ENCODE measurements at regions not wholly inside any gene's neighbourhood (a gene's known extent, or its start where the extent isn't known, plus 50 kb on each side); places are given as distances from the start of the nearest gene placed in this dataset.

DNA sequence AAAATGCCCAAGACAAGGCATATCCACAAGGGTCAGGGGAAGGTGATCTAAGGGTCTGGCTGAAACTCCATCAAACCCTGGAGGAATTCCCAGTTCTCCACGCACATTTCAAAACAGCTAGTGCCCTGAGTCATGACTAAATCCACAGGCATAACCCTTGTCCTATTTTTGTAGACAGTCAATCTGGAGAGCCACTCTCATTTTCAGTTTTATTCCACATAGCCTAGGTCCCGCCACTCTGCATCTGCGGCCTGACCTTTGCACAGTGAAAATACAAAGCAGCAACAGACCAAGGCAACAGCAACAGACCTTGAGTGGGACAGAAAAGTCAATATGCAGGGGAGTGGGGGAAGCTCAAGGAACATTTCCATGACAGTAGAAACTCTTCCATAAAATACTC lies 201.4 kb upstream of the NPVF start:
- no peaks in the 10 kb centered on the region for H3K9me3 Mint-ChIP-seq
- H3K36me3 Mint-ChIP-seq (ENCODE audit: low read depth), result no peaks in the 10 kb centered on the region
- DNase-seq (ENCODE audit: low spot score), result no peak
- H3K27ac Mint-ChIP-seq, result no peak overlapping the region
- peaks cover 8% of the 10 kb centered on the region for H3K27me3 Mint-ChIP-seq (ENCODE audit: insufficient read depth)
- no peaks in the 10 kb centered on the region for H3K4me1 Mint-ChIP-seq (ENCODE audit: low read depth)
- no peak overlapping the region for H3K4me3 Mint-ChIP-seq
- intact Hi-C loops (cut with micrococcal nuclease), result no loop called here

DNA sequence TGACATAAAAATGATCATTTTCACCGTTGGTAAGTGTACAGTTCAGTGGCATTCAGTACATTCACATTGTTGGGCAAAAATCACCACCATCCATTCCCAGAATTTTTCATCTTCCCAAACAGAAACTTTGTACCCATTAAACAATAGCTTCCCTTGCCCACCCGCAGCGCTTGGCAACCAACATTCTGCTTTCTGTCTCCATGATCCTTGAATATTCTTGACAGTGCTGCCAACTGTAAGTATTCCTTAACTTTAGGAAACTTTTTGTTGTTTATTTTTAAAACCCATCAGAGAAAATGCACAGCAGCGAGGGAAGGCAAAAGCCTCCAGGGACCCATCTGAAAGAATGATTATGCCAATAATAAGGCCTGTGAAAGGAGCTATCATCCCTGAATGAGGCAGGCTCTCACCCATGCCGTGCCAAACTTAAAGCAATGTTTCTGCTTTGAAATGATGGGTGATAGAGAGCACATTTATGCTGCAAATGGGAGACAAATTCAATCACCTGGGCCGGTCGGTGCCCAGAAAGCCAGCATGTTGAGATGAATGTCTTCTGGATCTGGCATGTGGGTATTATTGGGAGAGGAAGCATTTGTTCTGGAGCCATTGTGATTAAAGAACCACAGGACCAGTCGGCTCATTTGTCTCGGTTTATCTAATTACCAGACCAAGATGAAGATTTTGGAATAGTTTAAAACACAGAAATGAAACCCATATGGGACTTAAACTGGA lies 202.1 kb upstream of the NPVF start:
- peaks cover 8% of the 10 kb centered on the region for H3K27me3 Mint-ChIP-seq (ENCODE audit: insufficient read depth)
- no peaks in the 10 kb centered on the region for H3K4me1 Mint-ChIP-seq (ENCODE audit: low read depth)
- no peak overlapping the region for H3K27ac Mint-ChIP-seq
- intact Hi-C loops (cut with micrococcal nuclease), result no loop called here
- H3K9me3 Mint-ChIP-seq, result no peaks in the 10 kb centered on the region
- DNase-seq (ENCODE audit: low spot score), result no peak
- no peak overlapping the region for H3K4me3 Mint-ChIP-seq
- H3K36me3 Mint-ChIP-seq (ENCODE audit: low read depth), result no peaks in the 10 kb centered on the region

DNA sequence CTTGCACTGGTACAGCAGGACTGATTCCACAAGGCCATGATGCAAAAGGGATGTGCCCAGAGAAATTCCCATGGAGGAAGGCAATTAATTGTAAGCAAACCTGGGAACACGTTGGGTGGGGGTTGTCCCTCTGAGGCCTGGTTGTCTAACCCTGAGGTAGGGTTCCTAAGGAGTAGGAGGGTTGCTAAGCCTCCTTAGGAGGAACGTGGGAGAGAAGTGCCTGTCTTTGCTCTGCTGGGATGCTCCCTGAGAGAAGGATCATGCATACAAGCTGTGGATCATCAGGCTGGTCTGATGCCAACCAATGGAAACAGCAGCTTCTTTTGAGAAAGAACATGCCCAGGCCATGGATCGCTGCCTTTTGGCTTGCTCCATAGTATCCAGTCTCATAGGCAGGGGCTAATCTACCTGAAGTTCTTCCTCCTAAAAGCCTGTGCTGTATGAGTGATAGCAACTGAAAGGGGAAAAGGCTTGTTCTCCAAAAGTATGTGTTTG lies 203.7 kb upstream of the NPVF start:
- no peak overlapping the region for H3K4me3 Mint-ChIP-seq
- no peaks in the 10 kb centered on the region for H3K9me3 Mint-ChIP-seq
- no peaks in the 10 kb centered on the region for H3K36me3 Mint-ChIP-seq (ENCODE audit: low read depth)
- H3K4me1 Mint-ChIP-seq (ENCODE audit: low read depth), result no peaks in the 10 kb centered on the region
- no peak for DNase-seq (ENCODE audit: low spot score)
- peaks cover 8% of the 10 kb centered on the region for H3K27me3 Mint-ChIP-seq (ENCODE audit: insufficient read depth)
- intact Hi-C loops (cut with micrococcal nuclease), result no loop called here
- no peak overlapping the region for H3K27ac Mint-ChIP-seq

DNA sequence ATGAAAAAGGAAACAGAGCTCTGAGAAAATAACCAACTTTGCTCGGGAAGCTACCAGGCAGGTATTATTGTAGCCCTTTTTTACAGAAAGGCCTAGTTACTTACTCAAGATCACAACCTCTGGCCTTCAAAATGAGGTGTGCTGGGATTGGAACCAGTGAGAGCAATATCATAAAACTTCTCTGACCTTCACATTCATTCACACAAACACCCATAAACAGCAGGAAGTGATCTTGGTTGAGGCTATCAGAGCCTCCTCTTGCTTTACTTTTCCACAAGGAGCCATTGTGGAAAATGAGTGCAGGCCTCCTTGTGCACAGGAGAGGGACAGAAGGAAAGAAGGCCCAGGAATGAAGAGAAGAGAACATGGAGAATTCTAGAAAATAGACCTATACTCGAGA lies 204.5 kb upstream of the NPVF start:
- Mint-ChIP-seq H3K27ac (no peak overlapping the region), H3K4me3 (no peak overlapping the region), H3K9me3 (no peaks in the 10 kb centered on the region), H3K36me3 (ENCODE audit: low read depth) (no peaks in the 10 kb centered on the region), H3K27me3 (ENCODE audit: insufficient read depth) (peaks cover 8% of the 10 kb centered on the region), H3K4me1 (ENCODE audit: low read depth) (no peaks in the 10 kb centered on the region)
- intact Hi-C loops (cut with micrococcal nuclease), result no loop called here
- DNase-seq (ENCODE audit: low spot score), result no peak

DNA sequence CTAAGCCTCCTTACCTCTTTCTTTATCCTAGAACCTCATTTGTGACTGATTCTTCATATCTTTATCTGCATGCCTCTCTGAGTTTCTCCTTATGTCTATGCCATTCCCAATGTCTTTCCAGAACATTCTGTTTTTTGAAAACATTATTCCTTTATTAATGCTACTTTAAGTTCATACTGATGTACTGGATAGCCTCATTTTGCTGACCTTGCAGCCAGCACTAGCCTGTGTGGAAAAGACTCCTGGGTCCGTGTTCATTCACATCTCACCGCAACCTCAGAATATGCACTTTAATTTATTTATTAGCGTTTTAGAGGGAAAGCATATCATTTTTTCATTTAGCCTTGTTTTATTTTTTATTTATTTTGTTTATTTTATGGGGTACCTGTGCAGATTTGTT lies 208.1 kb upstream of the NPVF start:
- Mint-ChIP-seq H3K27me3 (ENCODE audit: insufficient read depth) (peaks cover 4% of the 10 kb centered on the region), H3K9me3 (peaks cover 9% of the 10 kb centered on the region), H3K4me1 (ENCODE audit: low read depth) (no peaks in the 10 kb centered on the region), H3K4me3 (no peak overlapping the region), H3K27ac (no peak overlapping the region), H3K36me3 (ENCODE audit: low read depth) (no peaks in the 10 kb centered on the region)
- intact Hi-C loops (cut with micrococcal nuclease), result no loop called here
- no peak for DNase-seq (ENCODE audit: low spot score)

DNA sequence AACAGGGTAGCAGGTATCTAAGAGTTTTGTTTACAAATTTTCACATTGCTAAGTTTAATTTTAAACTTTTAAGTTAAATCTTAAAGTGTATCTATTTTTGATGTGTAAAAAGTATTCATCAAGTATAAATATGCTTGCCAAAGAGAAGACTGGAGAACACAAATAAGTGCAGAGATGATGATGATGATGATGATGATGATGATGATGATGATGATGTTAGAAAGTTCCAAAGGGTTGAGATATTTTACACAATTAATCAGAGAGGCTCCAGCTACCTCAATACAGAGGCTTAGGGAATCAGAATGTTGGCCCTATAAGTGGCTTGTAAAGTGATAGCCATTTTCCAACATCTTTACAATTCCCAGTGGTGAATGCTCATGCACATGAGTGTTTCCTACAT lies 209.0 kb upstream of the NPVF start:
- intact Hi-C loops (cut with micrococcal nuclease), result no loop called here
- no peak overlapping the region for H3K4me3 Mint-ChIP-seq
- H3K4me1 Mint-ChIP-seq (ENCODE audit: low read depth), result no peaks in the 10 kb centered on the region
- no peaks in the 10 kb centered on the region for H3K36me3 Mint-ChIP-seq (ENCODE audit: low read depth)
- no peak for DNase-seq (ENCODE audit: low spot score)
- peaks cover 15% of the 10 kb centered on the region for H3K9me3 Mint-ChIP-seq
- H3K27me3 Mint-ChIP-seq (ENCODE audit: insufficient read depth), result peaks cover 2% of the 10 kb centered on the region
- no peak overlapping the region for H3K27ac Mint-ChIP-seq

DNA sequence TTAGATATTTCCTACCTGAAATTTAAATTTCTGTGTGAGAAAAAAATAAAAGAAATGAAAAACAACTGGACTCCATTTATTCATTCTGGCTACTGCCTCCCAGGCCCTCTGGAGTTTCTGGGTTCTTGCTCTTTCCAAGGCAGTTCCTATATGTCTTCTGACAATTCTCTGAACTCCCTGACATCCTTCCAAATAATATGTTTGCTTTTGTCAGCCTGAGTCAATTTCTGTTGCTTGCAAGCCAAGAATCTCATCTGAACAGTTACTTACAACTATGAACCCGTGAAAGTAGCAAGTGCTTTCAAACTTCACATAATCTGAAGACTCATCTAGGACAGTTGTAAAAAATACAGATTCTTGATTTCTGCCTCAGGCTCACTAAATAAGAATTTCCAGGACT lies 216.7 kb upstream of the NPVF start:
- intact Hi-C loops (cut with micrococcal nuclease), result no loop called here
- H3K4me3 Mint-ChIP-seq, result no peak overlapping the region
- no peaks in the 10 kb centered on the region for H3K4me1 Mint-ChIP-seq (ENCODE audit: low read depth)

DNA sequence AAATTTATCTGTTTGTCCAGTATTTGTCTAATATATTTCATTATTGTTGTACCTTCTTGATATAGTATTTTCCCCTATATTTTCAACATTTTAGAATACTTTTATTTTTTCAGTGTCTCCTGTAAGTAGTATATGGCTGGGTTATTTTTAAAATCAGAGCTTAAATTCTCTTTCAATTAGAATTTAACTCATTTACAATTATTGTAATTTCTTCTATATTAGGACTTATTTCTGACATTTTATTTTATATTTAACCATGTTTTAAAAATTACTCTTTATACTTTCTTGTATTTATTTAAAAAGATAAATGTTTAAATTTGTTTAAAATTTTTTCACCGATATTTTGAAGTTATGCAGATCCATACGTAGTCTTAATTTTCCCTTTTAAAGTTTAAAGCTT lies 220.0 kb upstream of the NPVF start:
- Mint-ChIP-seq H3K36me3 (ENCODE audit: low read depth) (no peaks in the 10 kb centered on the region), H3K4me1 (ENCODE audit: low read depth) (no peaks in the 10 kb centered on the region), H3K4me3 (no peak overlapping the region), H3K9me3 (peaks cover 2% of the 10 kb centered on the region), H3K27me3 (ENCODE audit: insufficient read depth) (no peaks in the 10 kb centered on the region), H3K27ac (no peak overlapping the region)
- DNase-seq (ENCODE audit: low spot score), result no peak
- intact Hi-C loops (cut with micrococcal nuclease), result no loop called here

More for the DNA sequence above, 216.7 kb upstream of the NPVF start:
- Mint-ChIP-seq H3K36me3 (ENCODE audit: low read depth) (no peaks in the 10 kb centered on the region), H3K9me3 (peaks cover 24% of the 10 kb centered on the region), H3K27me3 (ENCODE audit: insufficient read depth) (peaks cover 2% of the 10 kb centered on the region), H3K27ac (no peak overlapping the region)
- no peak for DNase-seq (ENCODE audit: low spot score)

DNA sequence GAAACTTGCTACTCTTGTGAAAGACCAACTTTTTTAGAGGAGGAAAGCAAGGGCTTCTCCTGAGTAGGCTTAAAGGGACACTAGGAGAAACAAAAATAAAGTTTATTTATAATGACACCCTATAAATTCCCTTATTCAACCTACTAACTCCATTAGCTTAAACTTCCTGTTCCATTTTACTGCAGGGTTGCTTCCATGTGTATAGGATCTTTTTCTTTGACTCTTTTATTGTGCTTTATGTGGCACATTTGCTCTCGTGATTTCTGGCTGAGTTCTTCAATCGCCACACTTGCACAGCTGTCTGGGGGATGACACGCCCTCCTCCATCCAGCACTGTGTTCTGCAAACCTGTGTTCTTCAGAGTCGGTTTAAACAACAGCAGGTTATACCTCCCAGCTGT lies 225.7 kb upstream of the NPVF start:
- Mint-ChIP-seq H3K4me1 (ENCODE audit: low read depth) (no peaks in the 10 kb centered on the region), H3K36me3 (ENCODE audit: low read depth) (no peaks in the 10 kb centered on the region), H3K27ac (no peak overlapping the region), H3K27me3 (ENCODE audit: insufficient read depth) (peaks cover 2% of the 10 kb centered on the region), H3K9me3 (no peaks in the 10 kb centered on the region), H3K4me3 (no peak overlapping the region)
- DNase-seq (ENCODE audit: low spot score), result no peak
- intact Hi-C loops (cut with micrococcal nuclease), result no loop called here

DNA sequence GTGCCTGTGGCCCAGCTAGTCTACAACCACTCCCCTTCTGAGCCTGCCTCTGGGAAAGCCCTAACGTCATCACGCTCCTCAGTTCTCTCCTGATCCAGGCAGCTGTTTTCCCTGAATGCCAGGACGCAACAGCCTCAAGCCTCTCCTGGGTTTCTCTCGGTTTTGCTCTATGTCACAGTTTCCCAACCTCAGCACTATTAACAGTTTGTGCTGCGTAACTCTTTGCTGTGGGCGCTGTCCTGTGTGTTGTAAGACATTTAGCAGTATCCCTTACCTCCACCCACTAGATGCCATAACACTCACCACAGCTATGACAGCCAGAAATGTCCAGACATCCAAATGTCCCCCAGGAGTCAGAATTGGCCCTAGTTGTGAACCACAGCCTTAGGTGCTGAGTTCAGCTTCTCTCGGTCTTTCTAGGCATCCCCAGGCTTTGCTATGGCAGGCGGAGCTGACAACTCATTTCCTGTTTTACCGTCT lies 226.3 kb upstream of the NPVF start:
- Mint-ChIP-seq H3K4me3 (no peak overlapping the region), H3K36me3 (ENCODE audit: low read depth) (no peaks in the 10 kb centered on the region), H3K27ac (no peak overlapping the region), H3K27me3 (ENCODE audit: insufficient read depth) (peaks cover 2% of the 10 kb centered on the region), H3K4me1 (ENCODE audit: low read depth) (no peaks in the 10 kb centered on the region), H3K9me3 (no peaks in the 10 kb centered on the region)
- intact Hi-C loops (cut with micrococcal nuclease), result no loop called here
- no peak for DNase-seq (ENCODE audit: low spot score)

DNA sequence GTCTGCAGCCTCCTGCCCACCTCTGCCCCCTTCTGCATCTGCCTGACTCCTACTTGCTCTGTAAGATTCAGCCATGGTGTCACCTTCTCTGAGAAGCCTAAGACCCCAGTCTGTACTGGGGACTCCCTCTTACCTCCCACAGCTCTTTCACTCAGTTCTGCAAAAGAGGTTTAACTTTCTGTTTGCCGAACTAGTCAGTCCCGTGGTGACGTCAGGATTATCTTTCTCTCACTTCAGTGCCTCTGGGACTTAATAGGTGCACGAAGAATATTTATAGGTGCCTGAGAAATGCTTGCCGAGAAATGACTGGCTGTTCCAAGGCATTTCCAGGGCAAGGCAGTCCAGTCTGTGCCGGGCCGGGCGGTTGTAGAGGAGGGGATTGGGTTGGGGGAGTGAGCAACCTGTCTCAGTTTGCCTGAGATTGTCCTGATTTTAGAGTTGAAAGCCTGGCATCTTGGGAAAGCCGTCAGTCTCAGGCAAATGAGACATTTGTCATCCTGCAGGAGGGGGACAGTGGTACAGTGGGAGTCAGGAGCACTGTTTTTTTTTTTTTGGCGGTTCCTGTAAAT lies 227.5 kb upstream of the NPVF start:
- intact Hi-C loops (cut with micrococcal nuclease), result no loop called here
- Mint-ChIP-seq H3K4me3 (no peak overlapping the region), H3K36me3 (ENCODE audit: low read depth) (no peaks in the 10 kb centered on the region), H3K27me3 (ENCODE audit: insufficient read depth) (peaks cover 4% of the 10 kb centered on the region), H3K9me3 (no peaks in the 10 kb centered on the region), H3K27ac (no peak overlapping the region), H3K4me1 (ENCODE audit: low read depth) (no peaks in the 10 kb centered on the region)
- DNase-seq (ENCODE audit: low spot score), result no peak

DNA sequence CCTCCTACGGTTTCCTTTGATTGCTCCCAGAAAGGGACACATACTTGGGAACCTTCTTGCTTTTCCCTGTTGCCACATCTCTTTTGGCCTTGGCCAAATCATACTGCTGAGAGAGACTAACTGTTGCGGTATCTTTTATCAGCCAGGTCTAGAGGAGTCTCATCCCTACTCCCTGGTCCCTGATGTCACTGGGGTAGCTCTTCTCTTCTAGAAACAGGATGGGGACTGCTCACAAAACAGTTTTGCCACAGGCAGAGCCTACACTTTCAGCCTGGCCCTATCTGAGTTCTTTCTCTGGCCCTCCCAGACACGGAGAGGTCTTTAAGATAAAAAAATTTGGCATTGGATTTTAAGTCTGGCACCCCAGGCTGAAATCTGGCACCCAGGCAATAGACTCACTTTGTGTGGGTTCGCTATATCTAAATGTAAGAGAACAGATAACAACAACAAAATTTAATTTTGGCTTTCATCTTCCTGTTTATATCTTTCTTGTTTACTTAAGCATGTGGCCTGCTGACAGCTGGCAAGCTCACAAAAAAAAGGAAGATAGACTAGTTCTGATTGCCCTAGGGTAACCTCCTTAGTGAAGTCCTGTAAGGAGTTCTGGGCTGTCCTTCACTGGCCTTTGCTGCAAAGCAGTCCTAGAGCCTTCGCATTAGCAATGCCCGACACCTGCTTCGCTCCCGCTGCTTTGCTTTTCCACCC lies 228.3 kb upstream of the NPVF start:
- H3K27me3 Mint-ChIP-seq (ENCODE audit: insufficient read depth), result peaks cover 10% of the 10 kb centered on the region
- H3K4me3 Mint-ChIP-seq, result no peak overlapping the region
- H3K36me3 Mint-ChIP-seq (ENCODE audit: low read depth), result no peaks in the 10 kb centered on the region
- no peak overlapping the region for H3K27ac Mint-ChIP-seq
- no peaks in the 10 kb centered on the region for H3K4me1 Mint-ChIP-seq (ENCODE audit: low read depth)
- no peak for DNase-seq (ENCODE audit: low spot score)
- intact Hi-C loops (cut with micrococcal nuclease), result no loop called here
- H3K9me3 Mint-ChIP-seq, result no peaks in the 10 kb centered on the region

DNA sequence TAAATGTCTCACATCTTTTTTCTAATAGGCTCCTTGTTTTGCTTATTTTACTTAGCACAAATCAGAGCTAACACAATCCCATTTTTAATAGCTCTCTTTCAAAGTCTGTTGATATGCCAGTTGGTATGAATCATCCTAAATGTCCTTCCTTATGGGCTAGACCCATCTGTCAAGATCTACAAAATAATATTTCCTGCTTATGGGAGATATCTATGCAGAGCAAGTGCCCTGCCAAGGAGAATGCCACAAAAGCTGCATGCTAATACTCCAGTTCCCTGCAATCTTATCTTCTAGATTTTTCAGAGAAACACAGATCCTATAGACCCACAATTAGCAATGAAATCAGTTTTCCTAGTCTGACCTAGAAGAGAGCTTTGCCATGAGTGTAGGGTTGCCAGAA lies 230.8 kb upstream of the NPVF start:
- Mint-ChIP-seq H3K9me3 (no peaks in the 10 kb centered on the region), H3K4me3 (no peak overlapping the region), H3K27me3 (ENCODE audit: insufficient read depth) (peaks cover 13% of the 10 kb centered on the region), H3K36me3 (ENCODE audit: low read depth) (no peaks in the 10 kb centered on the region), H3K4me1 (ENCODE audit: low read depth) (no peaks in the 10 kb centered on the region), H3K27ac (no peak overlapping the region)
- intact Hi-C loops (cut with micrococcal nuclease), result no loop called here
- DNase-seq (ENCODE audit: low spot score), result no peak
